ENCODE measurements at regions not wholly inside any gene's neighbourhood (a gene's known extent, or its start where the extent isn't known, plus 50 kb on each side); places are given as distances from the start of the nearest gene placed in this dataset.

GRCh38 chr4:128525387-128525786 lies 237.8 kb upstream of the PGRMC2 start:
- DNase-seq, result no peak

- DNase-seq, result peak; percentile 3
These were observed 236.7 kb upstream of the PGRMC2 start for GRCh38 chr4:128524311-128524710.

GRCh38 chr4:128521648-128522111 lies 234.1 kb upstream of the PGRMC2 start:
- DNase-seq, result no peak

DNA sequence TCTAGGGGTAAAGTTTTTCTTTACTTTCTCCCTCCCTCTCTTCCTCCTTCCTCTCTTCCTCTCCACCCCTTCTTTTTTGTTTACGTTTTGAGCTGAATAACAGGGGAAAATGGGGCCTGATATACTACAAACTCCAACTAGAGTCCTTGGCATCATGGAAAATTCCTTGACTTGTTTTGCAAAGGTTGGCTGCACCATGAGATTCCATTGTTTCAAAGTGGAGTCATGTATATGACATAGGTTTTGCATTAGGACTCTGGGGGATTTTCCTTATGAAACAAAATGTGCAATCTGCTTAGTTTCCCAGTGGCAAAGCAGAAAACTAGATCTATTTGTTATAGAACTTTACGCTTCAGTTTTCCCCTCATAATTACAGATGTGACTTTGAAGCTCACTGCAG lies 233.5 kb upstream of the PGRMC2 start:
- DNase-seq, result no peak

GRCh38 chr4:128519163-128519830 lies 231.7 kb upstream of the PGRMC2 start:
- no peak for DNase-seq

- DNase-seq, result peak; percentile 34
These were observed 230.3 kb upstream of the PGRMC2 start for GRCh38 chr4:128517739-128518510.

DNA sequence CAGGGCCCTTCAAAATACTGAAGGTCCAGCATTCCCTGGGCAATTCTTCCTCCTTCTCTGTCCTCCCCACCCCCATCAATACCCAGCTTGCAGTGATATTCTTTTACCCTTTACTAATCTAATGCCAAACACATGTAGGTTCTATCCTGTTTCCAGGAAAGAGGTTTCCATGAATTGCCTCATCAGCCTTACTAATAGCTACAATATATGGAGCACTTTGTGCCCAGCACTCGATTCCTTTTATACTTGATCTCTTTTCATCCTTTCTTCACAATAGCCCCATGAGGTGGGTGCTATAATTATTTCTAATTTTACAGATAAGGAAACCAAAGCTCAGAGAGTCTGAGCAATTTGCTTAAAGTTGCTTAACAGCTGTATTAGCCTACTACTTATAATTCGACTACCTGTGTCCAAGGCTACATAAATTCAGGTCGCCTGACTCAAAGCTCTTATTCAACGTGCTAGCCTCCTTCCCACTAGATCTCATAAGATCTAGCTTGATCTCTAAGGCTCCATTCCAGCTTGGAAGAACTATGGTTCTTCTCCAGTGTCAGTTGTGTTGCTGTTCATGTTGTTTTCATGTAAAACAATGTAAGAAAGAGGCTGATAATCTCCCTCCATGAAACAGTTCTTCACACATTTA lies 229.6 kb upstream of the PGRMC2 start:
- DNase-seq, result no peak

DNA sequence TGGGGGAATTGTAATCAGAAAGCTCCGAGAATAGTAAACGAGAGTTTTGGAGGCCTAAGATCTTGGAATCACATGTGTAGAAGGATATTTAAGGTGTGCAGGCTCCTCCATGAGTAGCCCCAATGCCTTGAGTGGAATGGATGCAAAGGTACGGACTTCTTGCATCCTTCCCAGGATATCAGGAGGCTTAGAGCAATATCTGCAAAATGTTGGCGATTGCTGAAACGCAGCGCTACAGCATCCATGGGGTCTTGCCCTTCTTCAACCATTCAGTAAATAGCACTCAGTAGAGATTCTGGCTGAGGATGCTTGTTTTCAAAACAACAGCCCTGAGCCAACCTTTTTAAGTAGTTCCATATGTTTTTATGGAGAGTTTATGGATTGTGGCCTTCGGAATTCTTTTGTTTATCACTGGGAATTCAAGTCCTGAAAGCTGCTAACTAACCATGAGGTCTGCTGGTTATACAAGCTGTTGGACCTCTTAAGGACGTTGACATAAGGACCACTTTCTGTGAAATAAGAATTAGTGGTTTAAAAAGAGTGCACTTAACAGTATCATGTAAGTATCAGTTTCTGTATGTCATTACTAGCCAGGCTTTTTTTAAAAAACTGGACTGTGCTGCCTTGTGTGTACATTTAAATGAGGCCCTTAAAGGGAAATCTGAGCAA lies 228.8 kb upstream of the PGRMC2 start:
- no peak for DNase-seq

GRCh38 chr4:128513664-128514484 lies 226.3 kb upstream of the PGRMC2 start:
- no peak for DNase-seq

GRCh38 chr4:128512767-128513322 lies 225.2 kb upstream of the PGRMC2 start:
- no peak for DNase-seq

- DNase-seq, result no peak
These were observed 224.5 kb upstream of the PGRMC2 start for GRCh38 chr4:128512161-128512560.

DNA sequence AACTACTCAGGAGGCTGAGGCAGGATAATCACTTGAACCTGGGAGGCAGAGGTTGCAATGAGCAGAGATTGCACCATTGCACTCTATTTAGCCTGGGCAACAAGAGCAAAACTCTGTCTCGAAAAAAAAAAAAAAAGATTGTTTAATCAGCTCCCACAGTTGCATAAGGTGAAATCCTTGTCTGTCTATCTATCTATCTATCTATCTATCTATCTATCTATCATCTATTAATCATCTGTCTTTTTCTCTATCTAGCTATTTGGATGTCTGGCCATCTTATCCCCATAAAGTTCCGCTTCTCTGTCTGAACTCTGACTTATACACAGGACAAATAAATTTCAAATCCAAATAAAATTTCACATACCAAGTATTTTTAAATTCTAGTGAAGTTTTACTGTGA lies 223.2 kb upstream of the PGRMC2 start:
- DNase-seq, result no peak

DNA sequence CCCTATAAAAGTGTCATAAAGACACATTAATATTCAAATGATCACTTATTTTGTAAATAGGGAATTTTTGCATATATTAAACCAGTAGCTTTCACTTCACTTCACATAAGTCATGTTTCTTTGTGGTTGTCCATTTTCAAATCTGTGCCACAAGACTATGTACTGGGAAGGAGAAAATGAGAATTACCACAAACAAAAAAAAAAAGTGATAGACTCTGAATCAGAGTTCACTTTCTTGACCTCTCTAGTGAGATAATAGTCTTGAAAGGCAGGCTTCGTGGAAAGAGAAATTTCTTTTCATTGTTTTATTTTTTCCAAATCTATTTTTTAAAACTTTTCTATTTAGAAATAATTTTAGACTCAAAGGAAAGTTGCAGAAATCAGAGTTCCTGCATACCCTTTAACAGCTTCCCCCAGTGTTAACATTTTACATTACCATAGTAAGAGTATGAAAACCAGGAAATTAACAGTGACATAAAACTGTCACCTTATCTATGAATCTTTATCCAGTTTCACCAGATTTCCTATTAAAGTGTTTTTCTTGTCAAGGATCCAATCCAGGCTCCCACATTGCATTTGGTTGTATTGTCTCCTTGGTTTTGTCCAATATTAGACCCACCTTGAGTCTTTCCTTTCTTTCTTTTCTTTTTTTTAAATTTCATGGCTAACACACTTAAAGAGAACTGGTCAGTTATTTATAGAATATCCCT lies 215.4 kb upstream of the PGRMC2 start:
- DNase-seq, result no peak

GRCh38 chr4:128501239-128501638 lies 213.6 kb upstream of the PGRMC2 start:
- no peak for DNase-seq

DNA sequence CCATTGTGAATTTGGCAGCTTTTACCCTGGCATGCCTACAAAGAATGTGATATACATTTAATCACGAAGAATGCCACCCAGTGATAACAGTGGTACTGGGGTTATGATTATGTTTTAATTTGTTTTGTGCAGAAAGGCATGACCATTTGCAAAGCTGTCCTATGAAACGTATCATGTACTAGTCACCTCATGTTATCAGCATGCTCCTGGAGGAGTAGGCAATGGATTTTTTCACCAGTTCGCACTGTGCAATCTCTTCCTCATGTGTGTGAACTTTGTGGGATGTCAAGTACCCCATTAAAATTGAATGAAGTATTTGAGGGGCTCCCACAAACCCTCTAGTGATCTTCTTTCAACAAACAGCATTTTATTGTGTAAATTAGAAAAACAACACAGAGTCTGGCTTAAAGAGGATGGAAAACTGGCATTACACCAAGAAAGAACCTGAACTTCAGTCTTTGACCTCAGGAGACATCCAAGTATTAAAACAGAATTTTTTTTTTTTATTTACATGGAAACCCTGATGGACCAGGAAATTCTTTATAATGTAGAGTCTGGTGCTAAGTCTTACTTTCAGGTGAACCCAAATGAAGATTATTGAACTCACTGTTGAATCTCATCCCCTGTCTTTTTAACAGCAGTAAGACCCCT lies 200.6 kb upstream of the PGRMC2 start:
- DNase-seq, result no peak

- DNase-seq, result no peak
These were observed 197.3 kb upstream of the PGRMC2 start for GRCh38 chr4:128484896-128485295.

- DNase-seq, result no peak
These were observed 196.2 kb upstream of the PGRMC2 start for GRCh38 chr4:128483816-128484215.

DNA sequence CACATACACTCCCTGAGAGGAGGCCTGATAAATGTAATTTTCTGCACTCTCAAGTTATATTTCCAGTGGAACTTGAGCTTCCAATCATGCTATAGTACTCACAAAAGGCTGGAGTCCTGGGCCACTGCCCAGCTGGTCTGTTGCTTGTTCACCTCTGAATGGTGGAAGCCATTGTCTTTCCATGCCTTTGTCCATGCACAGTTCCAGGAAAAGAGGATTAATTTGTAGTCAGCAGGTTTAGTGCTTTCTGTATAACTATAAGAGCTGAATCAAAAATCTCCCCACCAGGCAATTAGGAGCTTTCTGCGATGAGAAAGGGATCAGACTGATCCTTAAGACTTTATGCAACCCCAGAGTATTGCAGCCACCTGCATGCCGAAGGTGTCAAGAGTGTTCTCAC lies 195.4 kb upstream of the PGRMC2 start:
- no peak for DNase-seq

GRCh38 chr4:128481752-128482480 lies 194.3 kb upstream of the PGRMC2 start:
- no peak for DNase-seq

DNA sequence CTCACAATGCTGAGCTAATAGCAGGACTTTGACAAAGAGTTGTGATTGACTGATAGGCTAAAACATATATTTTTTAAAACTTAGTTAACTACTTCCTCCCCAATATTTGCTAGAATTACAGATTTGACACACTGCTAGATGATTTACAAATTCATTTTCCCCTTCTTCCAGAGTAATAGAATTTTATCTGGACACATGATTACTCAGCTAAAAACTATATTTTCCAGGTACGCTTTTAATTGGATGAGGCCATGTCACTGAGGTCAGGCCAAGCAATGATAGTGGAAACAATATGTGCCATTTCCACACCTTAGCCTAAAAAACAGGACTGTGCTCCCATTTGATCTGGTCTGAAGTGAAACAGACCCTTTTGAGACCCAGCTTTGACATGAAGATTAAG lies 193.3 kb upstream of the PGRMC2 start:
- no peak for DNase-seq
